Activated CD8-positive, alpha-beta T cell treated with anti-CD3 and anti-CD28 coated beads for 36 hours (primary cell): ENCODE measurements at regions not wholly inside any gene's neighbourhood (a gene's known extent, or its start where the extent isn't known, plus 50 kb on each side); places are given as distances from the start of the nearest gene placed in this dataset.

Experiments used
- ATAC-seq: fragments of 200-7000 bp; cut with Tn5 transposase; one replicate; pipeline ENCODE4 v1.10.0; 2021; ENCODE audit warnings: mild to moderate bottlenecking, moderate library complexity
- CTCF ChIA-PET: fragments of 350-600 bp; sonication (Branson Sonifier 250); formaldehyde crosslinking; loops from one replicate; lab custom pipeline; 2021; ENCODE audit warnings: antibody characterized with exemption; lab: Charles Lee
- POLR2A ChIA-PET: fragments of 350-600 bp; sonication (Branson Sonifier 250); formaldehyde crosslinking; loops from one replicate; lab custom pipeline; 2021; ENCODE audit warnings: antibody characterized with exemption; lab: Charles Lee
- DNase-seq: peaks from one replicate; pipeline ENCODE4 v3.0.0-alpha.2; 2020
- H3K27ac Mint-ChIP-seq: one replicate; pipeline ENCODE4 v1.8.0; 2021; ENCODE audit warnings: mild to moderate bottlenecking, mixed read lengths
- H3K27me3 Mint-ChIP-seq: one replicate; pipeline ENCODE4 v1.8.0; 2021; ENCODE audit warnings: mixed read lengths
- H3K36me3 Mint-ChIP-seq: one replicate; pipeline ENCODE4 v1.8.0; 2021; ENCODE audit warnings: low read depth, mixed read lengths
- H3K4me1 Mint-ChIP-seq: one replicate; pipeline ENCODE4 v1.8.0; 2021; ENCODE audit warnings: low read depth, mixed read lengths
- H3K4me3 Mint-ChIP-seq: one replicate; pipeline ENCODE4 v1.8.0; 2021; ENCODE audit warnings: mild to moderate bottlenecking, moderate library complexity, mixed read lengths
- H3K9me3 Mint-ChIP-seq: one replicate; pipeline ENCODE4 v1.8.0; 2021; ENCODE audit warnings: mixed read lengths
- intact Hi-C: fragments of 100-400 bp; cut with micrococcal nuclease; formaldehyde crosslinking; loops from one replicate; pipeline ENCODE4 v1.10.0; 2022
- TF ChIP-seq, protein P1 (sequence below): fragments of 200-600 bp; IDR thresholded peaks from one replicate; pipeline ENCODE4 v1.8.0; 2022; ENCODE audit warnings: antibody characterized with exemption, mild to moderate bottlenecking

DNA sequence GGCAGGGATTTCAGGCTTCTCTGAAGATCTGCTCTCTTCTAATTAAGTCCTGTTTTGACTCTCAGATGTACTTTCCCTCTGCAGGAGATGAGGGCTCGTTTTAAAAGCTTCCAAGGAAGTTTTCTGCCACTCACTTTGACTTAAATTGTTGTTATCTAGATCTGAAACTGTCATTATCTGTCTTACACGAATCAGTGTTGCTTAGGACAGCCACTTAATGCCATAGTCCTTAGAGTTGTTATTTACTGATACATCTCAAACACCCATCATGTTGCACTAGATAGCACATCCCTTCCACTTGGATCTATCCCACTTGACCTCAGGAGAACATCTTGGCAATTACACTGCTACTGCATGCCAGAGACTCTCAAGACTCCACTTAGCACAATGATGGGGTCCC is 86.9 kb upstream of the FAT3 start:
- Mint-ChIP-seq H3K4me3 (no peak overlapping the region), H3K36me3 (no peaks in the 10 kb centered on the region), H3K27ac (no peak overlapping the region), H3K9me3 (peaks cover 1% of the 10 kb centered on the region), H3K27me3 (no peaks in the 10 kb centered on the region), H3K4me1 (no peaks in the 10 kb centered on the region)
- CTCF ChIA-PET: no interaction called here
- ATAC-seq: no peak
- intact Hi-C loops: no loop called here
- DNase-seq: no peak
- TF ChIP-seq, protein P1, sequence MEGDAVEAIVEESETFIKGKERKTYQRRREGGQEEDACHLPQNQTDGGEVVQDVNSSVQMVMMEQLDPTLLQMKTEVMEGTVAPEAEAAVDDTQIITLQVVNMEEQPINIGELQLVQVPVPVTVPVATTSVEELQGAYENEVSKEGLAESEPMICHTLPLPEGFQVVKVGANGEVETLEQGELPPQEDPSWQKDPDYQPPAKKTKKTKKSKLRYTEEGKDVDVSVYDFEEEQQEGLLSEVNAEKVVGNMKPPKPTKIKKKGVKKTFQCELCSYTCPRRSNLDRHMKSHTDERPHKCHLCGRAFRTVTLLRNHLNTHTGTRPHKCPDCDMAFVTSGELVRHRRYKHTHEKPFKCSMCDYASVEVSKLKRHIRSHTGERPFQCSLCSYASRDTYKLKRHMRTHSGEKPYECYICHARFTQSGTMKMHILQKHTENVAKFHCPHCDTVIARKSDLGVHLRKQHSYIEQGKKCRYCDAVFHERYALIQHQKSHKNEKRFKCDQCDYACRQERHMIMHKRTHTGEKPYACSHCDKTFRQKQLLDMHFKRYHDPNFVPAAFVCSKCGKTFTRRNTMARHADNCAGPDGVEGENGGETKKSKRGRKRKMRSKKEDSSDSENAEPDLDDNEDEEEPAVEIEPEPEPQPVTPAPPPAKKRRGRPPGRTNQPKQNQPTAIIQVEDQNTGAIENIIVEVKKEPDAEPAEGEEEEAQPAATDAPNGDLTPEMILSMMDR: no peak
- POLR2A ChIA-PET: no interaction called here

- H3K4me1 Mint-ChIP-seq: no peaks in the 10 kb centered on the region
- POLR2A ChIA-PET: no interaction called here
- no peaks in the 10 kb centered on the region for H3K36me3 Mint-ChIP-seq
- no peak overlapping the region for H3K27ac Mint-ChIP-seq
- no peak for DNase-seq
- TF ChIP-seq, protein P1: no peak
- no peak for ATAC-seq
- intact Hi-C loops: no loop called here
- CTCF ChIA-PET: no interaction called here
- H3K4me3 Mint-ChIP-seq: no peak overlapping the region
- H3K27me3 Mint-ChIP-seq: no peaks in the 10 kb centered on the region
- peaks cover 3% of the 10 kb centered on the region for H3K9me3 Mint-ChIP-seq
Measured at GRCh38 chr11:92136797-92137196, 87.8 kb upstream of the FAT3 start.

DNA sequence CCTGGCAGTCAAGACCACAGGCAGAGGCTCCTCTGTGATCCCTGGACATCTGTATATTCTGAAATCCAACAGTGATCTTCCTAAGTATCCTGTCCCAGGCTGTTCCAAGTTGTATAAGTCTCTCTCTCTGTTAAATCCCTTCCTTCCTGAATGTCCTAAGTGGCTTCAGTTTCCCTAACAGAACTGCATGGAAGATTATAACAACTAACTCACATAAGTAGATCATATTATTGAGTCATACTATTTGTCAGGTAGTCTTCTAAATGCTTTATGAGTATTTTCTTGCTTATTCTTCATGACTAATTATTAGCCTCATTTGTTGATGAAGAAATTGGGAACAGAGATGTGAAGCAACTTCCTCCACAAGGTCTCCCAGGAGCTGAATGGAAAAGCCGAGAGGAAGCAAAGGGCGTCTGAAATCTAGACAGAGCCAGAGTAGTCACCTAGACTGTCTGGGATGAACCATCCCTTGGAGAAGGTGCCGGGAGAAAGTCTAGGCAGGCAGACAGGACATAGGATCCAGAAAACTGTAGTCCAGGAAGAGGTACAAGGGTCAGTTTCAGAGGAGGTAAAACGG is 93.2 kb upstream of the FAT3 start:
- H3K27ac Mint-ChIP-seq: no peak overlapping the region
- no peaks in the 10 kb centered on the region for H3K4me1 Mint-ChIP-seq
- no peak overlapping the region for H3K4me3 Mint-ChIP-seq
- peaks cover 5% of the 10 kb centered on the region for H3K9me3 Mint-ChIP-seq
- intact Hi-C loops: no loop called here
- no peaks in the 10 kb centered on the region for H3K27me3 Mint-ChIP-seq
- TF ChIP-seq, protein P1: no peak
- ATAC-seq (no peak), DNase-seq (no peak)
- CTCF ChIA-PET: no interaction called here
- no peaks in the 10 kb centered on the region for H3K36me3 Mint-ChIP-seq
- POLR2A ChIA-PET: no interaction called here

DNA sequence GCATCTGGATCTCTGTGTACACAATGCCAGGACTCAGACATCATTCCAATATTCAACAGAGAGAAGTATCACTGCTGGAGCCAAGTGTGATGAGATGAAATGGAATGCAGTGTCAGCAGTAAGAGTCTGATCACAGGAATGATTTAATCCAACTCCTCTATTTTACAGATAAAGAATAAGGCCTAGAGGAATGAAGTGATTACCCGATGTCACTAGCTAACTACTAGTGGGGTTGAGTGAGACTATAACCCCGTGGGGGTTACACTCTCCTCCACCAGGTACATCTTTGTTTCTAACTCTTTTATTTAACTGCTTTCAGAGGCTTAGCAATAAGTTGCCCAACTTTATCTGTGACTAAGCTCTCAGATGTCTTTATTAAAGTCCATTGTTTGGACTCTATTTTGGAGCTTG is 94.2 kb upstream of the FAT3 start:
- Mint-ChIP-seq H3K27ac (no peak overlapping the region), H3K27me3 (no peaks in the 10 kb centered on the region), H3K4me3 (no peak overlapping the region), H3K36me3 (no peaks in the 10 kb centered on the region), H3K9me3 (peaks cover 5% of the 10 kb centered on the region), H3K4me1 (no peaks in the 10 kb centered on the region)
- ChIA-PET POLR2A (no interaction called here), CTCF (no interaction called here)
- intact Hi-C loops: no loop called here
- TF ChIP-seq, protein P1: no peak
- no peak for ATAC-seq
- DNase-seq: no peak

DNA sequence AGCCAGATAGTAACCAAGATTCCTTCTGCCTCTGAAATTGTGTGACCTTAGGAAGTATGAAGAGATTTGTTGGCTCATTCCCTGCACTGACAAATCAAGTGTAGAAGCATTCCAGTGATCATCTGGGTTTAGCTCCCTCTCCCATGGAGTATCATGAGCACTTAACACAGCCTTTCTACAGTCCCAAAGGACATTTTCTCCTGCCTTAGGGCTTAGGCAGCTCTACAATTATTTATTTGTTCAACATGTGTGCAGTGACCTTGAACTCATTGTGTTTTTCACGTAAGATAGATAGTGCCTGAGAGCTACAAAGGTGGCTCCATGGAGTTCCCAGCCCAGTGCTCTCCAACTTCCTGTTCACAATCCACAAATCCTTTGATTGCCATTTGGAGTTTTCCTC is 94.8 kb upstream of the FAT3 start:
- ChIA-PET CTCF (no interaction called here), POLR2A (no interaction called here)
- Mint-ChIP-seq H3K4me1 (no peaks in the 10 kb centered on the region), H3K27me3 (no peaks in the 10 kb centered on the region), H3K4me3 (no peak overlapping the region), H3K9me3 (peaks cover 5% of the 10 kb centered on the region), H3K36me3 (no peaks in the 10 kb centered on the region), H3K27ac (no peak overlapping the region)
- ATAC-seq (no peak), DNase-seq (no peak)
- TF ChIP-seq, protein P1: no peak
- intact Hi-C loops: no loop called here
